HG03060 (cell line): ENCODE measurements at regions not wholly inside any gene's neighbourhood (a gene's known extent, or its start where the extent isn't known, plus 50 kb on each side); places are given as distances from the start of the nearest gene placed in this dataset.

ENCODE experiments used
- ATAC-seq: cut with Tn5 transposase; IDR thresholded peaks from one replicate; pipeline ENCODE4 v1.9.1; 2021; ENCODE audit warnings: low read depth, moderate number of reproducible peaks; ENCODE audit not compliant: unreplicated experiment

DNA sequence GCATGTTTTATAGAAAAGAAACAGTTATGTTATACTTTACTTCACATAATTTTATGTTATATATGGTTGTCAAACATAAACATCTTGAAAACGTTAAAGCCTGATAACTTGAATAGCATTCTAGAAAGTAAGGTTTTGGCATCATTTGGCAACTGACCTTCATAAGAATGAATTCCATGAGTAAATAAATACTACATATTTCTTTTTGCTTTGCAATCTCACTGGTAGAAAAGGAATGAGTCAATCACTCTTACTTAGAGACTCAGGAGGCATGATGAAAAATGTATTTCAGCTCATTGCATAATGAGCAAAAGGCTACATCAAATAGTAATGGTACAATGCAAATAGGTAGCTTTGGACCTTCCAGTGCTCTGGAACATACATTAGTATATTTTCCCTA lies 1381.9 kb downstream of the EFNB2 start:
- ATAC-seq = no peak

GRCh38 chr13:105151639-105152038 lies 1383.8 kb downstream of the EFNB2 start:
- ATAC-seq = no peak

DNA sequence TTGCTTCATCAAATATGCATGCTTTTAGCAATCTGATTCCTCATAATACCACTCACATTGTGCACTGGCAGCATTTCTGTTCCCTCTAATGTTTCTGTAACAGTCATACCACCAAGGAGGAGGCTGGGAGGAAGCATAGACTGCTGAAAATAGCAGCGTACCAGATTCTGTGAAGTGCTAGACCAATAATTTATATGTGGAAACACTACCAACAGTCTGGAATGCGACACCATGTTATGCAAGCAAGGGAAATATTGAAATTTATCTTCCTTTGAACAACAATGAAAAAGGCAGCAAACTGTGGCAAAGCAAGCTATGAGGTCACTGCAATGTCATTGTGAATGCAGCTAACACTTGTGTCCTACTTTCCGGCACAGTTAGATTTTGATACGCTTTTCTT lies 1388.0 kb downstream of the EFNB2 start:
- ATAC-seq = no peak

- ATAC-seq = no peak
These were observed 1390.5 kb downstream of the EFNB2 start for GRCh38 chr13:105144936-105145335.

DNA sequence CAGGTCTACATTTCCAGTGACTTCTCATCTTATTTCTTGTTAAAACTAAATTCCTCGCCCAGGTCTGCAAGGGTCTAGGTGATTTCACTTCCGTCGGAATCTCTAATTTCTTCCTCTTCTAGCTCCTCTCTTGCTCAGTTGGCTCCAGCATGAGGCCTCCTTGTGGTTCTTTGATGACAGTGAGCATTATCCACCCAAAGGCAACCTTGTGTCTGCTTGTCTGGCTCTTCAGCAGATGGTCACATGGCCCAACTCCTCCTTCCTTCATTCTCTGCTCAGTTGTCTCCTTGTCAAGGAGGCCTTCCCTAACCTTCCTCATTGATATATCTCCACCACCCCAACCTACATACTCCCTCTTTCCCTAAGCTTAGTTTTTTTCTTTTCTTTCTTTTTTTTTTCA lies 1391.4 kb downstream of the EFNB2 start:
- no peak for ATAC-seq

DNA sequence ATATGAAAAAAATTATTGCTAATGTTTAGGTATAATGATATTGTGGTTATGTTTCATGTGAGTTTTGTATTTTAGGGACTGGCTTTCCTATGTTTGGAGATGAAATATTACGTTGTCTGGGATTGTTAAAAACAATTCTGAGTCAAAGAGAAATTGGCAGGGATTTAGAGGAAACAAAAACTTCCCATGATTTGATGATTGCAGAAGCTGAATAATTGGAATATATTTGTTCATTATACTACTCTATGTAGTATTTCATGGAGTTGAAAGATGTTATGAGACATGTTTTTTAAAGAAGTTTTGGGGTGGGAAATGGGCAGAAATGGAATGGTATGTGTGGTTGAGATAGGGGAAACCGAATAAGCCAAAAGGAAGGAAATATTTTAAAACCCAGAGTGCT lies 1392.9 kb downstream of the EFNB2 start:
- ATAC-seq = no peak

GRCh38 chr13:105139380-105140285 lies 1395.8 kb downstream of the EFNB2 start:
- ATAC-seq = peak; percentile 92

DNA sequence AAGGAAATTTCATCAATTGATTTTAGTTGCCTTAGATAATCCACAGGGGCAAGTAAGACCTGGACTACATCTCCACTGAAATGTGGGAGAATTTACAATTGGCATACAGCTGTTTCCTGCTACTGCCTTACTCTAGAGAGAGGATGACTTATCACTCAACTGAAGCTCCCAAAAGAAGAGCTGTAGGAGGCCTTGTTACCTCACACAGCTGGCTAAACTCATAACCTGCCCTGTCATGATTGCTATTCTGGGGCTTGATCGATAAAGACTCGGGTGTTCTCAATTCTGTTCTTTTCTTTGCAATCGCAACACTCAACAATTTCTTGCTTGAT lies 1396.4 kb downstream of the EFNB2 start:
- peak; percentile 10 for ATAC-seq

DNA sequence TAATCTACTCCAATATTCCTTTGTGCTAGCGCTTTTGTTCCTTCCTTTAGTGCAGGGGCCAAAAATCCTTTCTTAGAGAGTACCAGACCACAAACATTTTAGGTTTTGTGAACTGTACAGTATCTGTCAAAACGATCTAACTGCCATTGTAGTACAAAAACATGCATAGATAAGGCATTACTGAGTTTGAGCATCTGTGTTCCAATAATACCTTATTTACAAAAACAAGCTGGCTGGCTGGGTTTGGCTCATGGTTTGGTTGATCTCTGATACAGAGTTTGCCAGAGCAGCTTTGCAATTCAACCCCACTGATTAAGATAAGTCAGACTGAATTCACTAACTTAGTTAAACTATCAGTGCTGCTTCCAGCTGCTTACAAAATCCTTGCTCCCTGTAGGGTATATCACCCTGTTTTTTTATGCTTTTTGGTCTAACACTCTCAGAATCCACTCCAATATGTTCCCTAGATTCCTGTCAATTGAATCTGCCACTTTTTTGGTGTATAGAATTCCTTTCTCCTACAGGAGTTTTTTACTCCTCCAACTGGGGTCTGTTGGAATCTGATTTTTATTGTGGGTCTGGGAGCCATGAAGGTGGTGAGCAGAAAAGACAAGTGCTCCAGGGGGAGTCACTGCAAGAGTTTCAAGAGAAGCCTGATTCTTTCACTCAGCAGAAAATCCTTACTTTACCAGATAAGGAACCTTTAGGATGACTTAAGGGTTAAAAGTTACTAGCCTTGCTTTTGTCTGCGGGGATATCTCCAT lies 1399.4 kb downstream of the EFNB2 start:
- no peak for ATAC-seq

DNA sequence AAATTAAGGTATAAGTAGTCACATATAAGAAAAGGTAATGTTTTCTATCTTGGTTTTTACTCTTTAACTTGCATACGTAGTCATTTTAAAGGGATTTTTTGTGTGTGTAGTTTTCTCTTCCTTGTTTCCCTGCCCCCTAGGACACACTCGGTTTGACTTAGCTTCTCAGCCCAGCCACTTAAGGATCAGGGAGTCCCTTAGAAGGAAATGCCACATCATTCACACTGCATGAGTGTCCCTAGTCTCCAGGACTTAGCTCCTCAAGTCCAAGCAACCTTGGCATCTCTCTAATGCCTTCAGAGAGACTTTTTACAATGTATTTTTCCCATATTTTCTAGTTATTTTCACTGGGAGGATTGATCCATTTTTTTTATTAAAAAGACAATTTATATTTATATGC lies 1407.7 kb downstream of the EFNB2 start:
- no peak for ATAC-seq

GRCh38 chr13:105121221-105121620 lies 1414.2 kb downstream of the EFNB2 start:
- ATAC-seq = no peak

DNA sequence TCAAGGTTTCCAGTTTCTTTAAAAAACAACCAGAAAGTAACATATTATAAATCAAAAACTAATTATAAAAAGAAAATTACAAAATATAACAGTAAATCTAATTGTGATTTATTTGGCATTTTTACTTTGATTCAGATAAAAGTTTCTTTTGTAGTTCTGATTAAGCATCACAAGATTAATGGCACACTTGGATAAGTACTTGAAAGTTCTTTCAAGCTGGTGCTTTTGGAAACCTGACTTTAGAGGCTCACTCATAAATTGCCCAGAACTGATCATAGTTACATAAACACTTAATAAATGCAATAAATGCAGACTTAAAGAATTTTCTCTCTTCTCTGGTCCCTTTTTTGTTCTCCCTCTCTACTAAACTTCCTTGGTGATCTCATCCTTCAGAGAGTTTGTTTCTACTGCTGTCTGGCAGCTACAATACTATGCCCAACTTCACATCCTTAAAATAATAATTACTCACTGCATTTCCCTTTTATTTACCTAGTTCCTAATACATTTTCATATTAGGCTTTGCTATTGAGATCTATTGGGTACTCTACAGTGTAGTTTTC lies 1417.0 kb downstream of the EFNB2 start:
- ATAC-seq = no peak

- no peak for ATAC-seq
These were observed 1418.5 kb downstream of the EFNB2 start for GRCh38 chr13:105116966-105117365.

- no peak for ATAC-seq
These were observed 1422.9 kb downstream of the EFNB2 start for GRCh38 chr13:105112561-105112960.

GRCh38 chr13:105107781-105108180 lies 1427.7 kb downstream of the EFNB2 start:
- no peak for ATAC-seq

GRCh38 chr13:105105471-105105870 lies 1430.0 kb downstream of the EFNB2 start:
- ATAC-seq = no peak

- ATAC-seq = no peak
These were observed 1437.9 kb downstream of the EFNB2 start for GRCh38 chr13:105097521-105097920.

- ATAC-seq = no peak
These were observed 1445.4 kb downstream of the EFNB2 start for GRCh38 chr13:105089858-105090643.

GRCh38 chr13:105087945-105088344 lies 1447.5 kb downstream of the EFNB2 start:
- no peak for ATAC-seq

- no peak for ATAC-seq
These were observed 1450.5 kb downstream of the EFNB2 start for GRCh38 chr13:105084931-105085330.

DNA sequence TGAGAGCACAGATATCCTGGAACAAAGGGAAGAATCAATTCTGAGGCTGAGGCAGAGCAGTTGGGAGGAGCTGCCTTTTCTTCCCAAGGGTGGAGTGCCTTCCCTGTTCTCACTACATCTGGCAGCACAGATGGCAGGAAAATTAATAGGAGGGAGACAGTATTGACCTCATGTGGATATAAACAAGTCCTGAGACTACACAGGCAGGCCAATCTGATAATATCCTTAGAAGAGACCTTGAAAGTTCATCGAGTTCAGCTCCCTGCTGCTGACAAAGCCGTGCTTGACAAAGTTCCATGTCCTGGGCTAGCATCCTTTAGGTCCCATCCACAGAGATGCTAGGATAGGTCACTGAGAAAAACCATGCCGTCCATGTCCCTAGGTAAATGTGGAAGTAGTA lies 1451.5 kb downstream of the EFNB2 start:
- no peak for ATAC-seq
